Endodermal cell (in vitro differentiated cells): ENCODE measurements at regions not wholly inside any gene's neighbourhood (a gene's known extent, or its start where the extent isn't known, plus 50 kb on each side); places are given as distances from the start of the nearest gene placed in this dataset.

Experiments
- DNase-seq: peaks from one replicate; pipeline ENCODE4 v3.0.0-alpha.2; 2017
- H3K27ac ChIP-seq: 2 replicates; pipeline ENCODE4 v1.5.1; 2013; ENCODE audit warnings: mild to moderate bottlenecking, low read depth, low read length, moderate library complexity
- H3K27me3 ChIP-seq: 2 replicates; pipeline ENCODE4 v1.6.1; 2013; ENCODE audit warnings: mild to moderate bottlenecking, low read length, moderate library complexity; ENCODE audit not compliant: insufficient read depth, control insufficient read depth, poor library complexity, severe bottlenecking
- H3K36me3 ChIP-seq: 2 replicates; pipeline ENCODE4 v1.7.0; 2013; ENCODE audit warnings: mild to moderate bottlenecking, low read length, moderate library complexity; ENCODE audit not compliant: control insufficient read depth, insufficient read depth
- H3K4me1 ChIP-seq: one replicate; pipeline ENCODE4 v1.7.0; 2013; ENCODE audit warnings: low read length; ENCODE audit not compliant: control insufficient read depth, insufficient read depth
- H3K4me3 ChIP-seq: 2 replicates; pipeline ENCODE4 v1.5.1; 2013; ENCODE audit warnings: mild to moderate bottlenecking, low read length, moderate library complexity
- H3K9ac ChIP-seq: 2 replicates; pipeline ENCODE4 v1.6.1; 2013; ENCODE audit warnings: mild to moderate bottlenecking, low read length, moderate library complexity; ENCODE audit not compliant: poor library complexity, severe bottlenecking; ENCODE audit errors: extremely low read depth
- H3K9me3 ChIP-seq: 2 replicates; pipeline ENCODE4 v1.6.1; 2013; ENCODE audit warnings: mild to moderate bottlenecking, low read length, moderate library complexity; ENCODE audit not compliant: control insufficient read depth
- H3K27ac Mint-ChIP-seq: 2 replicates; pipeline ENCODE4 v1.8.0; 2020; ENCODE audit warnings: mixed read lengths
- H3K27me3 Mint-ChIP-seq: 2 replicates; pipeline ENCODE4 v1.8.0; 2021; ENCODE audit warnings: mild to moderate bottlenecking, mixed read lengths; ENCODE audit not compliant: insufficient read depth
- H3K36me3 Mint-ChIP-seq: 2 replicates; pipeline ENCODE4 v1.8.0; 2020; ENCODE audit warnings: low read depth, mixed read lengths
- H3K4me1 Mint-ChIP-seq: 2 replicates; pipeline ENCODE4 v1.8.0; 2020; ENCODE audit warnings: mixed read lengths
- H3K4me3 Mint-ChIP-seq: 2 replicates; pipeline ENCODE4 v1.8.0; 2020; ENCODE audit warnings: mild to moderate bottlenecking, moderate library complexity, mixed read lengths
- H3K9me3 Mint-ChIP-seq: 2 replicates; pipeline ENCODE4 v1.8.0; 2020; ENCODE audit warnings: mild to moderate bottlenecking, mixed read lengths
- WGBS, 2 experiments: methylation state at CpG; one replicate each; pipeline versions ENCODE4 v1.1.5 to v1.1.7; 2013; ENCODE audit warnings: missing lambda C conversion rate in 2 of 2, mixed read lengths in 1 of 2; ENCODE audit not compliant: insufficient coverage in 1 of 2, insufficient read length in 1 of 2; 5-methylcytosine and 5-hydroxymethylcytosine counted together
- TF ChIP-seq, protein P1 (sequence below): fragments of 200-600 bp; sonication (generic); conservative IDR thresholded peaks from 2 replicates; pipeline ENCODE4 v1.5.0; 2021; ENCODE audit warnings: antibody characterized with exemption, mild to moderate bottlenecking

DNA sequence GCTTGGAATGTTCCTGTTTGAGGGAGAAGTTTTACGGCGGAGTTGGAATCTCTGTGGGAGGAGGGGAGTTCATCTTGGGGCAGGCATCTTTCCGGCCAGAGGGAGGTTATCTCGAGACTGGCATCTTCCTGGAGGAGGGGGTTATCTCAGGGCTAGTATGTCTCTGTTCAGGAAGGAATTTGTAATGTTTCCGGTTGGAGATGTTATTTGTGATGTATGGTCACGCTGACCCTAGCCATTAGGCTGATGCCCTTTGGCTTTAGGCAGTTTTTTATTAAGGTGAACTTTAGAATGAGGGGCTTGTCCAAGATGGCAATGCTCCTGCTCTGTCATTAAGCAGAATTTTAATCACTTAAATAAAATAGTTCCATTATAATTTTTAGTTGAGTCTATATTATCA lies 449.7 kb downstream of the PCDH10 start:
- no peaks in the 10 kb centered on the region for H3K27me3 Mint-ChIP-seq
- H3K4me1 ChIP-seq = no peaks in the 10 kb centered on the region
- no peak overlapping the region for H3K4me3 ChIP-seq
- no peak overlapping the region for H3K9ac ChIP-seq
- H3K27ac Mint-ChIP-seq = no peak overlapping the region
- TF ChIP-seq, protein P1, sequence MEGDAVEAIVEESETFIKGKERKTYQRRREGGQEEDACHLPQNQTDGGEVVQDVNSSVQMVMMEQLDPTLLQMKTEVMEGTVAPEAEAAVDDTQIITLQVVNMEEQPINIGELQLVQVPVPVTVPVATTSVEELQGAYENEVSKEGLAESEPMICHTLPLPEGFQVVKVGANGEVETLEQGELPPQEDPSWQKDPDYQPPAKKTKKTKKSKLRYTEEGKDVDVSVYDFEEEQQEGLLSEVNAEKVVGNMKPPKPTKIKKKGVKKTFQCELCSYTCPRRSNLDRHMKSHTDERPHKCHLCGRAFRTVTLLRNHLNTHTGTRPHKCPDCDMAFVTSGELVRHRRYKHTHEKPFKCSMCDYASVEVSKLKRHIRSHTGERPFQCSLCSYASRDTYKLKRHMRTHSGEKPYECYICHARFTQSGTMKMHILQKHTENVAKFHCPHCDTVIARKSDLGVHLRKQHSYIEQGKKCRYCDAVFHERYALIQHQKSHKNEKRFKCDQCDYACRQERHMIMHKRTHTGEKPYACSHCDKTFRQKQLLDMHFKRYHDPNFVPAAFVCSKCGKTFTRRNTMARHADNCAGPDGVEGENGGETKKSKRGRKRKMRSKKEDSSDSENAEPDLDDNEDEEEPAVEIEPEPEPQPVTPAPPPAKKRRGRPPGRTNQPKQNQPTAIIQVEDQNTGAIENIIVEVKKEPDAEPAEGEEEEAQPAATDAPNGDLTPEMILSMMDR = no peak
- H3K36me3 ChIP-seq = no peaks in the 10 kb centered on the region
- WGBS, 2 experiments = 96% methylated on average over 6 of the region's 6 CpGs; no CpG with 5 or more reads in 1 of the 2 experiments
- no peak for DNase-seq
- peaks cover 24% of the 10 kb centered on the region for H3K4me1 Mint-ChIP-seq
- H3K27ac ChIP-seq = no peak overlapping the region
- H3K9me3 ChIP-seq = no peaks in the 10 kb centered on the region
- peaks cover 2% of the 10 kb centered on the region for H3K9me3 Mint-ChIP-seq
- H3K27me3 ChIP-seq = no peaks in the 10 kb centered on the region
- peaks cover 4% of the 10 kb centered on the region for H3K36me3 Mint-ChIP-seq
- no peak overlapping the region for H3K4me3 Mint-ChIP-seq

DNA sequence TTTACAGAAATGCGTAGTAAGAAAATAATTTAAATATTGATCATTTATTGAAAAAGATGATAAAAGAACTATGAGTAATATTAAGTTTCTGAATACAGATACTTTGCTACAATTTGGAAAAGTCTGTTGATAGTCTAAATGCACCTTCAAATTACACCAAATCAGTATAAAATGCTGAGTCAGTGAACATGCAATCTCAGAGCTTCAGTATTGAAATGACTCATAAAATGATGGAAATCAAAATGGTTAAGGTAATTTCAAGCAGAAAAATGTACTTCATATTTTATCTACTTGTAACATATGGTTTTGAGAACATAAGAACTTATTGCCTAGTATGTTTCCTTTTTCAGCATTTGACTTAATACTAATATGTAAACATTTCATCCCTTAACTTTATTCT lies 448.2 kb downstream of the PCDH10 start:
- H3K9me3 Mint-ChIP-seq = peaks cover 2% of the 10 kb centered on the region
- H3K36me3 ChIP-seq = no peaks in the 10 kb centered on the region
- no peaks in the 10 kb centered on the region for H3K27me3 ChIP-seq
- TF ChIP-seq, protein P1 = no peak
- no peak for DNase-seq
- peaks cover 7% of the 10 kb centered on the region for H3K4me1 ChIP-seq
- H3K4me1 Mint-ChIP-seq = peaks cover 36% of the 10 kb centered on the region
- H3K27me3 Mint-ChIP-seq = no peaks in the 10 kb centered on the region
- no peak overlapping the region for H3K27ac Mint-ChIP-seq
- 100% methylated on average over 1 of the region's 1 CpG; no CpG with 5 or more reads in 1 of the 2 experiments for WGBS, 2 experiments
- H3K27ac ChIP-seq = no peak overlapping the region
- H3K4me3 ChIP-seq = no peak overlapping the region
- peaks cover 4% of the 10 kb centered on the region for H3K36me3 Mint-ChIP-seq
- no peak overlapping the region for H3K9ac ChIP-seq
- no peaks in the 10 kb centered on the region for H3K9me3 ChIP-seq
- no peak overlapping the region for H3K4me3 Mint-ChIP-seq

DNA sequence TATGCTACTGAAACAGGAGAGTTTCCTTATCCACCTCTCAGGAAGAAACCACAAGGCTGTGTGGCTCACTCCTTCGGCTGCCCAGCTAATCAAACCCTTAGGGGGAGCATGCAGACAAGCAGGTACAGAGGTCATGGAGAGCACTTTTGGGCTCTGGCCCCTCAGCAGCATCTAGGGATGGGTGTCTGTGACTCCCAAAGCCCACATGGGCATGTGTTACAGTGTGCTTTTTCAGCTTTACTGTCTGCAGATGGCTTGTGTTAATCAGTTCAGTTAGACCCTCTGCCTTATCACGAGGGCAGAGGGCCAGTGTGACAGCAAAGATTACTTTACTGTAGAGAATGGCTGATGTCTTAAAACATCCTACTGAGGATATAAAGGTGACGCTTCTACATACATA lies 447.4 kb downstream of the PCDH10 start:
- H3K27ac ChIP-seq = no peak overlapping the region
- no peak overlapping the region for H3K9ac ChIP-seq
- no peak overlapping the region for H3K4me3 Mint-ChIP-seq
- H3K4me1 ChIP-seq = peaks cover 7% of the 10 kb centered on the region
- WGBS, 2 experiments = 78 to 80% methylated on average over 2 to 3 of the region's 3 CpGs
- no peaks in the 10 kb centered on the region for H3K9me3 ChIP-seq
- H3K4me3 ChIP-seq = no peak overlapping the region
- no peaks in the 10 kb centered on the region for H3K27me3 ChIP-seq
- H3K36me3 Mint-ChIP-seq = peaks cover 4% of the 10 kb centered on the region
- TF ChIP-seq, protein P1 = peak; percentile 45
- H3K27me3 Mint-ChIP-seq = no peaks in the 10 kb centered on the region
- peak; percentile 67 for DNase-seq
- H3K4me1 Mint-ChIP-seq = peaks cover 42% of the 10 kb centered on the region
- no peaks in the 10 kb centered on the region for H3K36me3 ChIP-seq
- H3K9me3 Mint-ChIP-seq = peaks cover 2% of the 10 kb centered on the region
- H3K27ac Mint-ChIP-seq = peak overlapping the region; percentile 75
